ENCODE measurements at regions not wholly inside any gene's neighbourhood (a gene's known extent, or its start where the extent isn't known, plus 50 kb on each side); places are given as distances from the start of the nearest gene placed in this dataset.

DNA sequence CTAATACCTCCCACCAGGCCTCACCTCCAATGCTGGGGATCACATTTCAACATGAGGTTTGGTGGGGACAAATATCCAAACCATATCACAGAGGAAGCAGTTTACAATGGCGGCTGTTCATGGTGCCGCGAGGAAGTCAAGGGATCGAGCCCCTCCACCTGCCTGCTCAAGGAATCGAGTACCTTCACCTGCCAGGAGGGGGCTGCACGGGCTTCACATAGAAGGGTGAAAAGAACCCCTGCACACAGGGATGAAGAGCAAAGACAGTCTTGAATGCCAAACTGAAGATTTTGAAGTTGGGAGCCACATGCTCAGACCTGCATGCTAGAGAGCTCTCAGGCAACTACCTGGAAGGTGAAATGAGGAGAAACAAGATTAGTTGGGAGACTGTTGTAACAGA, 110.3 kb downstream of the KCNF1 start:
- DNase-seq (peak in 1 of 2 donors; percentile 2), ATAC-seq (ENCODE audit: low FRiP score in 2 of 2) (no peak)
- Histone ChIP-seq H3K27ac (no peak overlapping the region), H3K36me3 (no peaks in the 10 kb centered on the region), H3K27me3 (no peaks in the 10 kb centered on the region), H3K4me3 (no peak overlapping the region), H3K9me3 (no peaks in the 10 kb centered on the region), H3K4me1 (no peaks in the 10 kb centered on the region)
- no peak for TF ChIP-seq POLR2A (IDR thresholded peaks at IDR 0.05)
- TF ChIP-seq EP300 (IDR thresholded peaks at IDR 0.05), result no peak
- TF ChIP-seq, protein P1, sequence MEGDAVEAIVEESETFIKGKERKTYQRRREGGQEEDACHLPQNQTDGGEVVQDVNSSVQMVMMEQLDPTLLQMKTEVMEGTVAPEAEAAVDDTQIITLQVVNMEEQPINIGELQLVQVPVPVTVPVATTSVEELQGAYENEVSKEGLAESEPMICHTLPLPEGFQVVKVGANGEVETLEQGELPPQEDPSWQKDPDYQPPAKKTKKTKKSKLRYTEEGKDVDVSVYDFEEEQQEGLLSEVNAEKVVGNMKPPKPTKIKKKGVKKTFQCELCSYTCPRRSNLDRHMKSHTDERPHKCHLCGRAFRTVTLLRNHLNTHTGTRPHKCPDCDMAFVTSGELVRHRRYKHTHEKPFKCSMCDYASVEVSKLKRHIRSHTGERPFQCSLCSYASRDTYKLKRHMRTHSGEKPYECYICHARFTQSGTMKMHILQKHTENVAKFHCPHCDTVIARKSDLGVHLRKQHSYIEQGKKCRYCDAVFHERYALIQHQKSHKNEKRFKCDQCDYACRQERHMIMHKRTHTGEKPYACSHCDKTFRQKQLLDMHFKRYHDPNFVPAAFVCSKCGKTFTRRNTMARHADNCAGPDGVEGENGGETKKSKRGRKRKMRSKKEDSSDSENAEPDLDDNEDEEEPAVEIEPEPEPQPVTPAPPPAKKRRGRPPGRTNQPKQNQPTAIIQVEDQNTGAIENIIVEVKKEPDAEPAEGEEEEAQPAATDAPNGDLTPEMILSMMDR (IDR thresholded peaks at IDR 0.05), result no peak
- no peak for TF ChIP-seq POLR2AphosphoS5 (IDR thresholded peaks at IDR 0.05)
- WGBS, 2 donors, result 83 to 95% methylated on average over 6 of the region's 6 CpGs

DNA sequence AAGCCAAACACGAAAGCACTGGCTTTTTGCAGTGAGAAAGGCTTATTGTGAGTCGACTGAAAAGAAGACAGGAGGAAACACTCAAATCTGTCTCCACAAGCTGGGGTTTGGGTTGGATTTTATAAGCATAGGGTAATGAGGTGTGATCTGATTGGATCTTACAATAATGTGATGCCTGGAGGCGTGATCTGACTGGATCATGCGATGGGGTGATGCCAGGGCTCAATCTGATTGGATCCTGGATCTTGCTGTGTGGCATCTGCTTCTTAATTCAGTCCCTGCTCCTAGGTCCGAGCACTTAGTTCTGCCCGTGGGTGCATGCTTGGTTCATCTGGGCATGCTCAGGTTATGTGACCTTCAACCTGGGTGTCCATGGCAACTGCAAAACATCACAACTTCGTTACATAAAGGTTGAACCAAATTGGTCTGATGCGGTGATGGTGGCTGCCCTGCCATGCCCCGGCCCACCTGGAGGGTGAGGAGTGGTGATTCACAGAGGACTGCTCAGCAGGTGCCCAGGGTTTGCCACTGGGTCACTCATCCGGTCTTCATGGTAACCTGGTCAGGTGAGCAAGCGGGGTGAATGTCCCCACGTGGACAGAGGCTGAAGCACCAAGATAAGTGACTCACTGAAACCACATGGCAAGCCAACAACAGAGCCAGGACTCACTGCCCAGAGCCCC, 111.0 kb downstream of the KCNF1 start:
- H3K4me1 ChIP-seq, result no peaks in the 10 kb centered on the region
- no peaks in the 10 kb centered on the region for H3K9me3 ChIP-seq
- DNase-seq (peak; percentile 9 to 38), ATAC-seq (ENCODE audit: low FRiP score in 2 of 2) (no peak)
- no peak overlapping the region for H3K27ac ChIP-seq
- H3K4me3 ChIP-seq, result no peak overlapping the region
- H3K36me3 ChIP-seq, result no peaks in the 10 kb centered on the region
- WGBS, 2 donors, result 74 to 81% methylated on average over 11 to 12 of the region's 12 CpGs
- TF ChIP-seq, protein P1 (IDR thresholded peaks at IDR 0.05), result no peak
- TF ChIP-seq POLR2AphosphoS5 (IDR thresholded peaks at IDR 0.05) (no peak), EP300 (IDR thresholded peaks at IDR 0.05) (no peak), POLR2A (IDR thresholded peaks at IDR 0.05) (no peak)
- H3K27me3 ChIP-seq, result no peaks in the 10 kb centered on the region

DNA sequence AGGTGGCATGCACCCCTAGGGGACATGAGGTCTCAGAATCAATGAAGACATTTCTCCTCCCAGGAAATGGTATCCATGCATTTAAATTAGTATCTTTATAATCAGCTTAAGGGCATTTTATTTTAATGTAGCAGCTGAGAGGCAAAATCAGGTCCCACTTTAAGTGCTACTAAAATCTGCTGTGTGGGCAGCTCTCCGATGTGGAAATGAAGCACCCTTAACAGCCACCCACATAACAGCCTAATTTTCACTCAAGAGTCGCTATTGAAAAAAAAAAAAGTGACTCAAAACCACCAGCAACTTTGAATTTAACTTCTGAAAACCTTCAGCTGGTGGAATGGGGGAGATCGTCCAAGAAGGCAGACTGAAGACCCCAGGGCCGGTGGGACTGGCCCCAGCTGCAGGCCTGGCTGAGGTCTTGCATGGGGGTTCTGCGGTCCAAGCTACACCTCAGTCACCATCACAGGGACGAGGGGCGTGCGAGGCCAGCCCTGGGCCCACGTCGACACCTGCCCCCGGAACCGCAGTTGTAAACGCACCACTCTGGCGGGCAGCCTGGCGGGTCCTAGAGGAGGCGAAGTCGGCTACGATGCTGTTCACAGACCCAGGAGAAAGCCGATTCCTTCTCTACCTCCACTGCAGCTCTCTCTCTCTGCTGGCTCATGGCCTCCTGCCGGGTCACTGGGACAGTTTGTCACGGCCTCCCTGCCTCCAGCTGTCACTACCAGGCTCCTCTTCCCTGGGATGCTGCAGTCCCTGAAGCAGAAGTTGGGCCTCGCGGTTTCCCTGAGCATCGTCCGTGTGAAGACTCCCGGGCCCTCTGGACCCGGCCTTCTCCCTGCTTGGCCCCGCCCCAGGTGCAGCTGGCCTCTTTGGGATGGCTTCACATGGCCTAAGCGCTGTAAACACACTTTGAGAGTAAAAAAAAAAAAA, 111.9 kb downstream of the KCNF1 start:
- ATAC-seq (ENCODE audit: low FRiP score in 2 of 2), result no peak
- no peaks in the 10 kb centered on the region for H3K36me3 ChIP-seq
- no peak overlapping the region for H3K4me3 ChIP-seq
- H3K27ac ChIP-seq, result no peak overlapping the region
- WGBS, 2 donors, result 78 to 84% methylated on average over 14 to 29 of the region's 29 CpGs
- peak; percentile 15 to 76 for DNase-seq
- H3K9me3 ChIP-seq, result no peaks in the 10 kb centered on the region
- H3K4me1 ChIP-seq, result no peaks in the 10 kb centered on the region
- TF ChIP-seq POLR2A (IDR thresholded peaks at IDR 0.05), result no peak
- TF ChIP-seq POLR2AphosphoS5 (IDR thresholded peaks at IDR 0.05), result no peak
- no peak for TF ChIP-seq EP300 (IDR thresholded peaks at IDR 0.05)
- TF ChIP-seq, protein P1 (IDR thresholded peaks at IDR 0.05), result no peak
- H3K27me3 ChIP-seq, result no peaks in the 10 kb centered on the region

DNA sequence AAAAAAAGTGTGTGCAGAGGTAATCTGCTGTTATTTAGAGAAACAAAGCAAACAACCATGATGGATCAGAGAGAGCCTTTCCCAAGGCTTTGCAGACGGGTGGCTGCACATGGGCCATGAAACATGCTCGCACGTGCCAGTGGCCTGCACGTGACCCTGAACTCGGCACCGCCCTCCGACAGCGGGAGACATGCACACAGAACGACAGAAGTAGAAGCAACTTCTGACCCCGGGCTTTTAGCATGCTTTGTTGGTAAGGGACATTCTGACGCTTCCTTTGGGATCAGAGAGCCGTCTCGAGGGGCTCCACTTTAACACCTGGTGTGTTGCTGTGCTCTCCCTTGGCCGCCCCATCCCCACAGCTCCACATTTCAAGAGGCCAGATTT, 112.5 kb downstream of the KCNF1 start:
- H3K36me3 ChIP-seq, result no peaks in the 10 kb centered on the region

More for the DNA sequence above, 112.5 kb downstream of the KCNF1 start:
- WGBS, 2 donors, result 34 to 46% methylated on average over 14 of the region's 14 CpGs
- Histone ChIP-seq H3K4me1 (no peaks in the 10 kb centered on the region), H3K27me3 (no peaks in the 10 kb centered on the region), H3K9me3 (no peaks in the 10 kb centered on the region), H3K27ac (no peak overlapping the region), H3K4me3 (no peak overlapping the region)
- TF ChIP-seq EP300 (IDR thresholded peaks at IDR 0.05) (no peak), POLR2AphosphoS5 (IDR thresholded peaks at IDR 0.05) (no peak), POLR2A (IDR thresholded peaks at IDR 0.05) (no peak)
- TF ChIP-seq, protein P1 (IDR thresholded peaks at IDR 0.05), result no peak
- ATAC-seq (ENCODE audit: low FRiP score in 2 of 2) (no peak), DNase-seq (peak in 1 of 2 donors; percentile 58)
